Coronary artery (tissue), 2 donors: ENCODE measurements at regions not wholly inside any gene's neighbourhood (a gene's known extent, or its start where the extent isn't known, plus 50 kb on each side); places are given as distances from the start of the nearest gene placed in this dataset.

Experiments used
- DNase-seq: peaks from one replicate; pipeline ENCODE4 v3.0.0-alpha.2; 2017; ENCODE audit warnings: low spot score
- H3K27ac ChIP-seq, 2 donors: fragments of 200-600 bp; sonication (generic); one replicate each; pipeline ENCODE4 v1.5.1; 2016 to 2019
- H3K4me3 ChIP-seq: fragments of 200-600 bp; sonication (generic); 2 replicates; pipeline ENCODE4 v1.5.1; 2016; ENCODE audit warnings: mild to moderate bottlenecking, moderate library complexity
- TF ChIP-seq, protein P1 (sequence below): fragments of 200-600 bp; sonication (generic); IDR thresholded peaks from one replicate; pipeline ENCODE4 v1.5.1; 2019; ENCODE audit warnings: antibody characterized with exemption

DNA sequence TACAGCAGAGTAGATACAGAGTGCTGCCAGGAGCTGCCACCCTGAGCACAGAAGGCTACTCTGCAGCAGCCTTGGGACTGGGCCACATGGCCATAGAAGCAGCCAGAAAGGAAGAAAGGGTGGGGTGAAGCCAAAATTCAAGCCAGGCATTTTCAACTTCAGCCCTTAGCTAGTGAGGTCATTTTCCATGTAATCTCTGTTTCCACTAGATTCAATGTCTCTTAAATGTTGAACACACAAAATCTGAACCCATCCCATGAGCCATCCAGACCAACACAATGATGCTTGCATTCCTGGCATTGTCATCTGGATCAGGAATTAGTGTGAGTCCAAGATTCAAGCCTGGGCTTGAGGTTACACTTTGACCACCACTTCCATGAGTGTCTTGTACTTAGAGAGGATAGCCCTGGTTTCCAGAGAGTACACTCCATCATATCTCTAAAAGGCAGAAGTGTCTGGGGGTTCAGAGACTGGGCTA, 243.6 kb downstream of the OSR1 start:
- TF ChIP-seq, protein P1, sequence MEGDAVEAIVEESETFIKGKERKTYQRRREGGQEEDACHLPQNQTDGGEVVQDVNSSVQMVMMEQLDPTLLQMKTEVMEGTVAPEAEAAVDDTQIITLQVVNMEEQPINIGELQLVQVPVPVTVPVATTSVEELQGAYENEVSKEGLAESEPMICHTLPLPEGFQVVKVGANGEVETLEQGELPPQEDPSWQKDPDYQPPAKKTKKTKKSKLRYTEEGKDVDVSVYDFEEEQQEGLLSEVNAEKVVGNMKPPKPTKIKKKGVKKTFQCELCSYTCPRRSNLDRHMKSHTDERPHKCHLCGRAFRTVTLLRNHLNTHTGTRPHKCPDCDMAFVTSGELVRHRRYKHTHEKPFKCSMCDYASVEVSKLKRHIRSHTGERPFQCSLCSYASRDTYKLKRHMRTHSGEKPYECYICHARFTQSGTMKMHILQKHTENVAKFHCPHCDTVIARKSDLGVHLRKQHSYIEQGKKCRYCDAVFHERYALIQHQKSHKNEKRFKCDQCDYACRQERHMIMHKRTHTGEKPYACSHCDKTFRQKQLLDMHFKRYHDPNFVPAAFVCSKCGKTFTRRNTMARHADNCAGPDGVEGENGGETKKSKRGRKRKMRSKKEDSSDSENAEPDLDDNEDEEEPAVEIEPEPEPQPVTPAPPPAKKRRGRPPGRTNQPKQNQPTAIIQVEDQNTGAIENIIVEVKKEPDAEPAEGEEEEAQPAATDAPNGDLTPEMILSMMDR, result no peak
- DNase-seq, result no peak
- no peak overlapping the region for H3K4me3 ChIP-seq
- H3K27ac ChIP-seq, result no peak overlapping the region

DNA sequence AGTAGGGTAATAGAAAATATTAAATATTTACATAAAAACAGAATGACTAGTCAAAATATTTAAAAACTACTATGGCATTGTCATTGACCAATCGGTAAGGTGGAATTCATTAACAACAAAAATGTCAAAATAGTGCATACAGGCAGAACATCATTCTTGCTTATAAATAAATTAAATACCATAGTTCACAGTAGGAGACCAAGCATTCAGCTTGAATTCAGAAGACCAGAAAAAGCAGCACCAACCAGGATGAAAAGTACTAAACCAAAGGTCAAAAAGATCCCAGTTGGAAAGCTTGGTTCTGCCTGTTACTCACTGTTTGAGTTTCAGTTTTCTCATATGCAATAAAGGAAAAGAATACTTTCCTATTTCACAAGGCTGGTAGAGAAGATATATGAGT, 244.3 kb downstream of the OSR1 start:
- no peak overlapping the region for H3K27ac ChIP-seq
- TF ChIP-seq, protein P1, result no peak
- no peak for DNase-seq
- H3K4me3 ChIP-seq, result no peak overlapping the region

DNA sequence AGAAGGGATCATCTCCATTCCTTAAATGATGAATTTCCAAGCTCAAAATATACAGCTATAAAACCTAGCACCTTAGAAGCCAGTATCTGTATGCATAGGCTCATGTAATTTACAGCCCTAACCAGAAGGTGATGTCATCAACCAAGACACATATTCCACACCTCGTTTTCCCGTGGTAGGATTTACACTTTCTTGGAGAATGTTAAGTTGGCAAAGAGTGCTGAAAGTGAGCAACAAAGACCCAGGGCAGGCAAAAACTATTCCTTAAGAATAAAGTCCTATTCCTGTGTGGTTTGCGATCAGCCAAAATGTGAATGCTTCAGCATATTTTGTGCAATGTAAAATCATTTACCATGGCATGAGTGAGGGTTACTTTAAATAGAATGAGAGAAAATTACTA, 247.1 kb downstream of the OSR1 start:
- DNase-seq, result no peak
- no peak overlapping the region for H3K4me3 ChIP-seq
- TF ChIP-seq, protein P1, result no peak
- H3K27ac ChIP-seq, result no peak overlapping the region

DNA sequence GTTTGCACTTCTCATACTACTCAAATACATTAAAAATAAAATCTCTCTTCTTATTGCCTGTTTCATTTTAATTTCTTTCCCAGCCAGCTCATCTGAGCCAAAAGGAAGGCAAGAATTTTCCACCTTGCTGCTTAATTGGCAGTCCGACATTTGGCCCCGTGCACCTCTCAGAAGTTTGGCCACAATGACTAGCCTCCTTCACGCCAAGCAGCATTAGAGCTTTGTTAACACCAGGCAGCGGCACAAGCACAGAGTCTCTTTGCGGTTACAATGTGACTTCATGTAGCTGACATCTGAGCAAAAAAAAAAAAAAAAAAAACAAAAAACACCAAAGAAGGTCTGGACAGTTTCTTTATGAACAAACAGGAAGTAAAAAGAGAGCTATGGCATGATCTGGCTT, 248.9 kb downstream of the OSR1 start:
- TF ChIP-seq, protein P1, result no peak
- H3K4me3 ChIP-seq, result no peak overlapping the region
- H3K27ac ChIP-seq, result no peak overlapping the region
- DNase-seq, result no peak

DNA sequence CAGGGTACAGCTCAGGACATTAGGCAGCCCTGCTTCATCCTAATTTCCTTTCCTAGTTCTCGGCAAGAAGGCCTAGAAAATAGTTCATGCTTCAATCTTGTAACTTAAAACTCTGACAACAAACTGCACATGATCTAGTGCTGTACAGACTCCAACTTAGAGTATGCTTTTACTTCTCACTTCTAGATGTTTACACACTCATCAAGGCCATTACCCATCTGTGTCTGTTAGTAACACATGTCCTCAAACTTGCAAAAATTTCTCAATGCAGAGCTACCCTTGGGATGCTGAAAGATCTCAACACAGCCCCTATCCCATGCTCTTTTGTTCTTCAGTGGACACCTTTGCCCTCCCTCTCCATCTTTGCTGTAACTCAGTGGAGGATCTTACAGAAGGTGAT, 252.0 kb downstream of the OSR1 start:
- TF ChIP-seq, protein P1, result no peak
- DNase-seq, result no peak
- Histone ChIP-seq H3K27ac (no peak overlapping the region), H3K4me3 (no peak overlapping the region)

- DNase-seq, result no peak
- TF ChIP-seq, protein P1, result no peak
- Histone ChIP-seq H3K4me3 (no peak overlapping the region), H3K27ac (no peak overlapping the region)
Measured at GRCh38 chr2:19104503-19104902, 253.9 kb downstream of the OSR1 start.

DNA sequence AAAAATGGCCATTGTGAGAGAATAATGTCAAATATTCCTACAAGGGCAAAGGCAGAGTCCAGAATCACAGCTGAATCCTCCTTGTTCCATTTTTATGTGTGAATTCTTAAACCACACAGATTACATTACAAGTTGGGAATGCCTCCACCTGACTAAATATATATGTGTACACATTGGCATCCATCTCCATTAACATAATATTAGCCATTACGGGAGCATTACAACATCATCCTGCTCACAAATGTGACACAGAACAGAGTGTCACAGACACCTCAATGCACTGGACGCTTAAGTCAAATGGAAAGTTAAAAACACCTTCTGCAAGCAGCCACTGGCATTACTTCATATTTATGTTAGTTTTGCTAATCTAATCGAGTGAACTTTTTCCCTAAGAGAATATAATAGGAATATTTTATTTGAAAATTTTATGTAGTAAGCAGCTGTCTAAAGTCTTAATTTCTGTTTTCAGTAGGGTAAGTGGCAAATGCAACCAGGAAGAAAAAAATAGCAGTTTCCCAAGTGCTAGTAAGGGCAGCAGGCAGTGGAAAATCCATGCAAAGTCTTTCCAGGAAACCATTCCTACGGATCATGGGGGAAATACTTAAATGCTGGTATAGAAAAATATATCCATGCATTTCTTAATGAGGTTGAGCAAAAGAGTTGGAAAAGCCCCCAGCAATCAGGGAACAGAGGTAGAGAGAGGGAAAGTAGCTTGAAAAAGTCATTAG, 255.6 kb downstream of the OSR1 start:
- H3K27ac ChIP-seq, result no peak overlapping the region
- no peak overlapping the region for H3K4me3 ChIP-seq
- TF ChIP-seq, protein P1, result no peak
- no peak for DNase-seq
